ENCODE measurements at regions not wholly inside any gene's neighbourhood (a gene's known extent, or its start where the extent isn't known, plus 50 kb on each side); places are given as distances from the start of the nearest gene placed in this dataset.
A peak's percentile ranks its signal among the peaks of the same experiment; 100 is the strongest.

GRCh38 chr5:171659896-171660295 lies 125.7 kb upstream of the SMIM23 start:
- Histone ChIP-seq H3K27me3 (replicated peaks; ENCODE audit: control insufficient read depth, insufficient read depth, low read length) (no peaks in the 10 kb centered on the region), H3K9me3 (ENCODE audit: control insufficient read depth, low read length) (no peaks in the 10 kb centered on the region), H3K4me1 (ENCODE audit: control insufficient read depth, insufficient read depth, low read length) (peaks cover 11% of the 10 kb centered on the region), H3K36me3 (ENCODE audit: control insufficient read depth, insufficient read depth, low read length, severe bottlenecking) (no peaks in the 10 kb centered on the region), H3K4me3 (ENCODE audit: low read length) (no peak overlapping the region), H3K9ac (ENCODE audit: low read length) (no peak overlapping the region)
- DNase-seq (ENCODE audit: low read depth), result no peak

- H3K4me3 ChIP-seq (ENCODE audit: low read length), result no peak overlapping the region
- no peaks in the 10 kb centered on the region for H3K36me3 ChIP-seq (ENCODE audit: control insufficient read depth, insufficient read depth, low read length, severe bottlenecking)
- DNase-seq (ENCODE audit: low read depth), result no peak
- H3K9ac ChIP-seq (ENCODE audit: low read length), result no peak overlapping the region
- H3K4me1 ChIP-seq (ENCODE audit: control insufficient read depth, insufficient read depth, low read length), result peaks cover 11% of the 10 kb centered on the region
- no peaks in the 10 kb centered on the region for H3K27me3 ChIP-seq (replicated peaks; ENCODE audit: control insufficient read depth, insufficient read depth, low read length)
- H3K9me3 ChIP-seq (ENCODE audit: control insufficient read depth, low read length), result no peaks in the 10 kb centered on the region
Observed at GRCh38 chr5:171660434-171660833, 125.2 kb upstream of the SMIM23 start.

- DNase-seq (ENCODE audit: low read depth), result no peak
- H3K4me3 ChIP-seq (ENCODE audit: low read length), result no peak overlapping the region
- no peaks in the 10 kb centered on the region for H3K9me3 ChIP-seq (ENCODE audit: control insufficient read depth, low read length)
- H3K27me3 ChIP-seq (replicated peaks; ENCODE audit: control insufficient read depth, insufficient read depth, low read length), result no peaks in the 10 kb centered on the region
- H3K9ac ChIP-seq (ENCODE audit: low read length), result no peak overlapping the region
- H3K4me1 ChIP-seq (ENCODE audit: control insufficient read depth, insufficient read depth, low read length), result peaks cover 11% of the 10 kb centered on the region
- H3K36me3 ChIP-seq (ENCODE audit: control insufficient read depth, insufficient read depth, low read length, severe bottlenecking), result no peaks in the 10 kb centered on the region
Observed at GRCh38 chr5:171661143-171661542, 124.5 kb upstream of the SMIM23 start.

- Histone ChIP-seq H3K36me3 (ENCODE audit: control insufficient read depth, insufficient read depth, low read length, severe bottlenecking) (no peaks in the 10 kb centered on the region), H3K9me3 (ENCODE audit: control insufficient read depth, low read length) (no peaks in the 10 kb centered on the region), H3K4me1 (ENCODE audit: control insufficient read depth, insufficient read depth, low read length) (peaks cover 10% of the 10 kb centered on the region), H3K9ac (ENCODE audit: low read length) (no peak overlapping the region), H3K27me3 (replicated peaks; ENCODE audit: control insufficient read depth, insufficient read depth, low read length) (no peaks in the 10 kb centered on the region), H3K4me3 (ENCODE audit: low read length) (no peak overlapping the region)
- no peak for DNase-seq (ENCODE audit: low read depth)
Observed at GRCh38 chr5:171663311-171664085, 122.1 kb upstream of the SMIM23 start.

- Histone ChIP-seq H3K27me3 (replicated peaks; ENCODE audit: control insufficient read depth, insufficient read depth, low read length) (no peaks in the 10 kb centered on the region), H3K4me1 (ENCODE audit: control insufficient read depth, insufficient read depth, low read length) (peaks cover 10% of the 10 kb centered on the region), H3K9ac (ENCODE audit: low read length) (no peak overlapping the region), H3K9me3 (ENCODE audit: control insufficient read depth, low read length) (no peaks in the 10 kb centered on the region), H3K36me3 (ENCODE audit: control insufficient read depth, insufficient read depth, low read length, severe bottlenecking) (no peaks in the 10 kb centered on the region), H3K4me3 (ENCODE audit: low read length) (no peak overlapping the region)
- DNase-seq (ENCODE audit: low read depth), result no peak
Observed at GRCh38 chr5:171664489-171664888, 121.1 kb upstream of the SMIM23 start.

GRCh38 chr5:171666815-171667214 lies 118.8 kb upstream of the SMIM23 start:
- Histone ChIP-seq H3K9me3 (ENCODE audit: control insufficient read depth, low read length) (no peaks in the 10 kb centered on the region), H3K4me3 (ENCODE audit: low read length) (no peak overlapping the region), H3K36me3 (ENCODE audit: control insufficient read depth, insufficient read depth, low read length, severe bottlenecking) (no peaks in the 10 kb centered on the region), H3K9ac (ENCODE audit: low read length) (no peak overlapping the region), H3K4me1 (ENCODE audit: control insufficient read depth, insufficient read depth, low read length) (peaks cover 10% of the 10 kb centered on the region), H3K27me3 (replicated peaks; ENCODE audit: control insufficient read depth, insufficient read depth, low read length) (no peaks in the 10 kb centered on the region)
- DNase-seq (ENCODE audit: low read depth), result no peak

- Histone ChIP-seq H3K9me3 (ENCODE audit: control insufficient read depth, low read length) (no peaks in the 10 kb centered on the region), H3K4me1 (ENCODE audit: control insufficient read depth, insufficient read depth, low read length) (peaks cover 10% of the 10 kb centered on the region), H3K4me3 (ENCODE audit: low read length) (peak overlapping the region; percentile 57), H3K9ac (ENCODE audit: low read length) (no peak overlapping the region), H3K36me3 (ENCODE audit: control insufficient read depth, insufficient read depth, low read length, severe bottlenecking) (no peaks in the 10 kb centered on the region), H3K27me3 (replicated peaks; ENCODE audit: control insufficient read depth, insufficient read depth, low read length) (peaks cover 1% of the 10 kb centered on the region)
- peak; percentile 85 for DNase-seq (ENCODE audit: low read depth)
Observed at GRCh38 chr5:171667341-171668096, 118.1 kb upstream of the SMIM23 start.

GRCh38 chr5:171668097-171668412 lies 117.6 kb upstream of the SMIM23 start:
- H3K4me3 ChIP-seq (ENCODE audit: low read length), result peak overlapping the region; percentile 57
- H3K27me3 ChIP-seq (replicated peaks; ENCODE audit: control insufficient read depth, insufficient read depth, low read length), result peaks cover 3% of the 10 kb centered on the region
- DNase-seq (ENCODE audit: low read depth), result no peak
- H3K4me1 ChIP-seq (ENCODE audit: control insufficient read depth, insufficient read depth, low read length), result peaks cover 10% of the 10 kb centered on the region
- H3K36me3 ChIP-seq (ENCODE audit: control insufficient read depth, insufficient read depth, low read length, severe bottlenecking), result no peaks in the 10 kb centered on the region
- H3K9me3 ChIP-seq (ENCODE audit: control insufficient read depth, low read length), result no peaks in the 10 kb centered on the region
- H3K9ac ChIP-seq (ENCODE audit: low read length), result peak overlapping the region; percentile 22

GRCh38 chr5:171669571-171669970 lies 116.0 kb upstream of the SMIM23 start:
- no peak for DNase-seq (ENCODE audit: low read depth)
- no peaks in the 10 kb centered on the region for H3K36me3 ChIP-seq (ENCODE audit: control insufficient read depth, insufficient read depth, low read length, severe bottlenecking)
- peaks cover 6% of the 10 kb centered on the region for H3K27me3 ChIP-seq (replicated peaks; ENCODE audit: control insufficient read depth, insufficient read depth, low read length)
- H3K9me3 ChIP-seq (ENCODE audit: control insufficient read depth, low read length), result peaks cover 8% of the 10 kb centered on the region
- peaks cover 10% of the 10 kb centered on the region for H3K4me1 ChIP-seq (ENCODE audit: control insufficient read depth, insufficient read depth, low read length)
- no peak overlapping the region for H3K9ac ChIP-seq (ENCODE audit: low read length)
- H3K4me3 ChIP-seq (ENCODE audit: low read length), result no peak overlapping the region

GRCh38 chr5:171672556-171672955 lies 113.1 kb upstream of the SMIM23 start:
- Histone ChIP-seq H3K36me3 (ENCODE audit: control insufficient read depth, insufficient read depth, low read length, severe bottlenecking) (no peaks in the 10 kb centered on the region), H3K9me3 (ENCODE audit: control insufficient read depth, low read length) (peaks cover 8% of the 10 kb centered on the region), H3K4me1 (ENCODE audit: control insufficient read depth, insufficient read depth, low read length) (peaks cover 14% of the 10 kb centered on the region), H3K27me3 (replicated peaks; ENCODE audit: control insufficient read depth, insufficient read depth, low read length) (peaks cover 9% of the 10 kb centered on the region), H3K4me3 (ENCODE audit: low read length) (no peak overlapping the region), H3K9ac (ENCODE audit: low read length) (no peak overlapping the region)
- no peak for DNase-seq (ENCODE audit: low read depth)

- Histone ChIP-seq H3K36me3 (ENCODE audit: control insufficient read depth, insufficient read depth, low read length, severe bottlenecking) (no peaks in the 10 kb centered on the region), H3K4me3 (ENCODE audit: low read length) (no peak overlapping the region), H3K27me3 (replicated peaks; ENCODE audit: control insufficient read depth, insufficient read depth, low read length) (peaks cover 9% of the 10 kb centered on the region), H3K4me1 (ENCODE audit: control insufficient read depth, insufficient read depth, low read length) (peaks cover 6% of the 10 kb centered on the region), H3K9me3 (ENCODE audit: control insufficient read depth, low read length) (peaks cover 8% of the 10 kb centered on the region), H3K9ac (ENCODE audit: low read length) (no peak overlapping the region)
- DNase-seq (ENCODE audit: low read depth), result no peak
Observed at GRCh38 chr5:171673328-171673727, 112.3 kb upstream of the SMIM23 start.
